Tibial artery (tissue), 4 donors: ENCODE measurements at regions not wholly inside any gene's neighbourhood (a gene's known extent, or its start where the extent isn't known, plus 50 kb on each side); places are given as distances from the start of the nearest gene placed in this dataset.
"Not testable (repeated sequence)": the region's sequence is repeated elsewhere in the genome, so short reads cannot be mapped to it uniquely, and the experiment has no call there.

Source experiments
- DNase-seq, 2 donors: peaks; one replicate each; pipeline ENCODE4 v3.0.0-alpha.2; 2019
- H3K27ac ChIP-seq, 2 donors: fragments of 200-600 bp; sonication (generic) in 1 of 2; 1 replicate in 1 of 2; 2 replicates in 1 of 2; pipeline ENCODE4 v1.5.1; 2018 to 2019; ENCODE audit warnings: mild to moderate bottlenecking in 1 of 2
- H3K27me3 ChIP-seq, 2 donors: fragments of 200-600 bp; sonication (generic) in 1 of 2; one replicate each; pipeline versions ENCODE4 v1.5.1 to v1.6.0; 2016 to 2019
- H3K36me3 ChIP-seq, 3 donors: fragments of 200-600 bp; sonication (generic) in 2 of 3; one replicate each; pipeline ENCODE4 v1.5.1; 2016 to 2019; ENCODE audit warnings: mild to moderate bottlenecking in 2 of 3
- H3K4me1 ChIP-seq, 4 donors: fragments of 200-600 bp; sonication (generic) in 2 of 4; 1 replicate in 3 of 4; 2 replicates in 1 of 4; pipeline ENCODE4 v1.5.1; 2016 to 2019
- H3K4me3 ChIP-seq, 2 donors: fragments of 200-600 bp; sonication (generic) in 1 of 2; 1 replicate in 1 of 2; 2 replicates in 1 of 2; pipeline ENCODE4 v1.5.1; 2018 to 2019; ENCODE audit warnings: mild to moderate bottlenecking in 2 of 2
- H3K9me3 ChIP-seq, 3 donors: fragments of 200-600 bp; sonication (generic) in 1 of 3; one replicate each; pipeline ENCODE4 v1.5.1; 2016 to 2019
- intact Hi-C: fragments of 100-400 bp; cut with DNase I; formaldehyde crosslinking; loops from one replicate; pipeline ENCODE4 v1.15.0; 2023; ENCODE audit warnings: low total_unique reads
- TF ChIP-seq, protein P1 (sequence below), 2 experiments: fragments of 200-600 bp in 1 of 2; fragments of 450-650 bp in 1 of 2; IDR thresholded peaks; one replicate each; pipeline ENCODE4 v1.5.1; 2017 to 2019; ENCODE audit warnings: antibody characterized with exemption in 2 of 2, mild to moderate bottlenecking in 1 of 2, moderate library complexity in 1 of 2

DNA sequence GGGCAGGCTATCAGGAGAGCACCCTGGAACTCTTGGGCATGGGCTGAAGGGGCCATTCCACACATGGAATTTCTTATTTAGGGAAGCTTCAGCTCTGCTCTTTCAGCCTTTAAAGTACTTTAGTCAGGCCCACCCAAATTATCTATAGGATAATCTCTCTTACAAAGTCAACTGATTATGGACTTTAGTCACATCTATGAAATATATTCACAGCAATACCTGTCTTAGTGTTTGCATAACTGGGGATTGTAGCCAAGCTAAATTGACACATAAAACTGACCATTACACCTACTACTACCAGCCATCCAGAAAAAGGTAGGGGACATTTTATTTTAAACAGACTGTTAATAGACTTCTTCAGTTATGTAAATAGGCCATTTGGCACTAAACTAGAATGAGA is 114.9 kb upstream of the VANGL1 start:
- TF ChIP-seq, protein P1, sequence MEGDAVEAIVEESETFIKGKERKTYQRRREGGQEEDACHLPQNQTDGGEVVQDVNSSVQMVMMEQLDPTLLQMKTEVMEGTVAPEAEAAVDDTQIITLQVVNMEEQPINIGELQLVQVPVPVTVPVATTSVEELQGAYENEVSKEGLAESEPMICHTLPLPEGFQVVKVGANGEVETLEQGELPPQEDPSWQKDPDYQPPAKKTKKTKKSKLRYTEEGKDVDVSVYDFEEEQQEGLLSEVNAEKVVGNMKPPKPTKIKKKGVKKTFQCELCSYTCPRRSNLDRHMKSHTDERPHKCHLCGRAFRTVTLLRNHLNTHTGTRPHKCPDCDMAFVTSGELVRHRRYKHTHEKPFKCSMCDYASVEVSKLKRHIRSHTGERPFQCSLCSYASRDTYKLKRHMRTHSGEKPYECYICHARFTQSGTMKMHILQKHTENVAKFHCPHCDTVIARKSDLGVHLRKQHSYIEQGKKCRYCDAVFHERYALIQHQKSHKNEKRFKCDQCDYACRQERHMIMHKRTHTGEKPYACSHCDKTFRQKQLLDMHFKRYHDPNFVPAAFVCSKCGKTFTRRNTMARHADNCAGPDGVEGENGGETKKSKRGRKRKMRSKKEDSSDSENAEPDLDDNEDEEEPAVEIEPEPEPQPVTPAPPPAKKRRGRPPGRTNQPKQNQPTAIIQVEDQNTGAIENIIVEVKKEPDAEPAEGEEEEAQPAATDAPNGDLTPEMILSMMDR (IDR thresholded peaks at IDR 0.05) = no peak
- no peaks in the 10 kb centered on the region for H3K9me3 ChIP-seq
- H3K27ac ChIP-seq = no peak overlapping the region
- intact Hi-C loops = no loop called here
- peaks cover 0 to 6% (median 0%) of the 10 kb centered on the region in 4 donors for H3K4me1 ChIP-seq
- H3K36me3 ChIP-seq = no peaks in the 10 kb centered on the region
- no peak for DNase-seq
- H3K27me3 ChIP-seq = no peaks in the 10 kb centered on the region
- H3K4me3 ChIP-seq = no peak overlapping the region

DNA sequence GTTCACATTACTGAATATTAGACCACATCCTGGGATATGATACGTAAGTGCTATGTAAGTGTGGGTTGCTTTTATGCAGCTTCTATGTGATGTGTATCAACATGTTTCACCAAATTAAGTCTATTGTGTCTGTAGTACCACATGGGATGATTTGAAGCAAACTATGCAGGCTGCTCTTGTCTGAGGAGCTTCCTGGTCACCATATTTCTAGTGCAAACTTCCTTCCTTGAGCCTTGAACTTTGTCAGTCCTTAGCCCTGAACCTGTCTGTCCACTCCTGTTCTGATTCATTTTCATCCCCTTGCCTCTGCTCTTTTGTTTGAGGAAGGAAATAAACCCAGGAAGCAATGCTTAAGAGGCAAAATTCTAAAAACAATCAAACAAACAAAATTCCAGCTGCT is 117.5 kb upstream of the VANGL1 start:
- intact Hi-C loops = no loop called here
- TF ChIP-seq, protein P1 (IDR thresholded peaks at IDR 0.05) = no peak
- DNase-seq = no peak

DNA sequence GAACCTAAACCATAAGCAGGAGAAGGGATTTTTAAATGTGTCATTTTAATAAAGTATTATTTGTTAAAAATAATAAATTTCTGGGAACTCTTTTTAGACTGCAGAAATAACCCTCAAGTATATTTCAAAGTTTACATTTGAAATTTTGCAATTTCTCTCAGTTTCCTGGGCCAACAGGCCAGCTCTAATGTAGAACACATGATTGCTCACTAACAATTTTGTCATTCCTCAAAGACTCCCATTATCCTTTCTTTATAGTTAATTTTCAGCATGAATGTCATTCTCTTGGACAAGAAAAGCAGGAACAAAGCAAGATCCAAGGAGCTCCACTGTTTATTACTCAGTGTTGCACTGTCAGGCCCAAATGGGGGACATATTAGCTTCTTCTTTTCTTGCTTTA is 119.4 kb upstream of the VANGL1 start:
- no peak overlapping the region for H3K27ac ChIP-seq
- H3K36me3 ChIP-seq = no peaks in the 10 kb centered on the region
- TF ChIP-seq, protein P1 (IDR thresholded peaks at IDR 0.05) = no peak
- intact Hi-C loops = no loop called here
- DNase-seq = no peak
- no peak overlapping the region for H3K4me3 ChIP-seq
- H3K4me1 ChIP-seq = no peaks in the 10 kb centered on the region
- no peaks in the 10 kb centered on the region for H3K27me3 ChIP-seq
- H3K9me3 ChIP-seq = no peaks in the 10 kb centered on the region

More for the DNA sequence above, 117.5 kb upstream of the VANGL1 start:
- H3K36me3 ChIP-seq = no peaks in the 10 kb centered on the region
- H3K4me1 ChIP-seq = no peaks in the 10 kb centered on the region
- H3K27me3 ChIP-seq = no peaks in the 10 kb centered on the region
- no peak overlapping the region for H3K4me3 ChIP-seq
- H3K9me3 ChIP-seq = no peaks in the 10 kb centered on the region
- no peak overlapping the region for H3K27ac ChIP-seq

DNA sequence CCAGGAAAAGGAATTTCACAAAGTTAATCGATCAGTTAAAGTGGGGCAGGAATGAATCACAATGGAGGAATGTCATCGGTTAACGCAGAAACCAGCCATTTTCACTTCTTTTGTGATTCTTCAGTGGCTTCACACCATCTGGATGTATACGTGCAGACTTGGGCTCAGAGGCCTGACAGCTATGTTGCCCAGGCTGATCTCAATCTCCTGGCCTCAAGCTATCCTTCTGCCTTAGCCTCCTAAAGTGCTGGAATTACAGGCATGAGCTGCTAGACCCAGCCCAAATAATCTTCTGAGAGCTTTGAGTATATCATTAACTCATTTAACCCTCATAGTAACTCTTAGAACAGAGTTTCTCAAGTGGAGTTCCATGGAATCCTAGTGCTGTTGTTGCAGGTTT is 126.5 kb upstream of the VANGL1 start:
- Histone ChIP-seq H3K4me1 (no peaks in the 10 kb centered on the region), H3K4me3 (no peak overlapping the region), H3K27ac (no peak overlapping the region), H3K36me3 (no peaks in the 10 kb centered on the region), H3K9me3 (peaks cover 0 to 12% (median 7%) of the 10 kb centered on the region in 3 donors), H3K27me3 (no peaks in the 10 kb centered on the region)
- intact Hi-C loops = no loop called here
- TF ChIP-seq, protein P1 (IDR thresholded peaks at IDR 0.05) = no peak
- DNase-seq = no peak

DNA sequence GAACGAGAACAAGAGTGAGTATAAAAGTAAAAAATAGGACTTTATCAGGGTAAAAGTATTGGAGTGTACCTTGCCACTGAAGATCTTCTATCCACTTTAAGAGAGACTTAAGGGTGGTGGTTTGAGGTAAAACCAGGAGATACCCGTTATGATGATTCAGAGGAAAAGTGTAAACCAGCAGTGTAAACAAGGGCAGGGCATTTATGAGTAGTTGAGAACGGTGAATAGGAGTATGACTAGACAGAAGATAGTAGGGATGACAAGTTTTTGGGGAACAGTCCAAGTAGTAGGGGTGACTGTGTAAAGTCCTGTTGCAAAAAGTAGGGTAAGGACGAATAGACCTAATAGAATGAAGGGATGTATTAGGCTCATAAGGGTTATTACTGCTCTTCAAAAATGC is 131.5 kb upstream of the VANGL1 start:
- intact Hi-C loops, H3K27me3 ChIP-seq, H3K4me3 ChIP-seq, H3K27ac ChIP-seq, H3K4me1 ChIP-seq, DNase-seq, H3K36me3 ChIP-seq: not testable (repeated sequence)
- H3K9me3 ChIP-seq = peaks cover 0 to 12% (median 7%) of the 10 kb centered on the region in 3 donors

DNA sequence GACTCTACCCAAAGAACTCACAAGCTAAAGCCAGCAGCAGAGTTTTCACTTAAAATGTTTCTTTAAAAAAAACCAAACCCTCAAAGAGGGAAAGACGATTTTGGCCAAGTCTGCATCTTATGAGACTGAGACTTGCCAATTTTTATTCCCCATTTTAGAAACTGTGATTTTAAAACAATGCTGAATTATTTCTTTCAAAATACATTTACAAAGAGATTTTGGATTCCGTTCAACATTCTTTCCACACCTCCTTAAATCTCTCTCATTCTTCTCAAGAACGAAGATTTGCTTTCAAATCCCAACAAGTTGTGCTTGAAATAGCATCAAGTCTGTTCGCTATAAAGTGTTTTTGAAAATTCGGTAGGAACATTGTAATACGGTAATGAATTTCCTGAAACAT is 133.9 kb upstream of the VANGL1 start:
- DNase-seq = no peak
- Histone ChIP-seq H3K9me3 (peaks cover 0 to 12% (median 7%) of the 10 kb centered on the region in 3 donors), H3K4me1 (peaks cover 0 to 8% (median 4%) of the 10 kb centered on the region in 4 donors), H3K36me3 (no peaks in the 10 kb centered on the region), H3K27me3 (no peaks in the 10 kb centered on the region), H3K27ac (no peak overlapping the region), H3K4me3 (no peak overlapping the region)
- TF ChIP-seq, protein P1 (IDR thresholded peaks at IDR 0.05) = no peak
- intact Hi-C loops = no loop called here
